ENCODE measurements at regions not wholly inside any gene's neighbourhood (a gene's known extent, or its start where the extent isn't known, plus 50 kb on each side); places are given as distances from the start of the nearest gene placed in this dataset.

DNA sequence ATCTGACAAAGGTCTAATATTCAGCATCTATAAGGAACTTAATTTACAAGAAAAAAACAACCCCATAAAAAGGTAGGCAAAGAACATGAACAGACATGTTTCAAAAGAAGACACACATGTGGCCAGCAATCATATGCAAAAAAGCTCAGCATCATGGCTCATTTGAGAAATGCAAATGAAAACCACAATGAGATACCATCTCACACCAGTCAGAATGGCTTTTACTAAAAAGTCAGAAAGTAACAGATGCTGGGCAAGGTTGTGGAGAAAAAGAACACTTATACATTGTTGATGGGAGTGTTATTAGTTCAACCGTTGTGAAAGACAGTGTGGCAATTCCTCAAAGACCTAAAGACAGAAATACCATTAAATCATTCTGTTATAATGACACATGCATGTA is 289.9 kb upstream of the MMS22L start:
- Mint-ChIP-seq H3K4me3 (no peak overlapping the region), H3K27ac (no peak overlapping the region), H3K9me3 (no peaks in the 10 kb centered on the region), H3K36me3 (ENCODE audit: low read depth) (no peaks in the 10 kb centered on the region), H3K4me1 (no peaks in the 10 kb centered on the region), H3K27me3 (ENCODE audit: insufficient read depth) (no peaks in the 10 kb centered on the region)
- DNase-seq: no peak
- Histone ChIP-seq H3K27ac (ENCODE audit: low read depth, low read length) (no peak overlapping the region), H3K36me3 (ENCODE audit: control insufficient read depth, insufficient read depth, low read length) (no peaks in the 10 kb centered on the region), H3K9me3 (ENCODE audit: control insufficient read depth, low read length) (no peaks in the 10 kb centered on the region), H3K9ac (ENCODE audit: extremely low read depth, low read length, poor library complexity, severe bottlenecking) (no peak overlapping the region), H3K4me1 (ENCODE audit: control insufficient read depth, insufficient read depth, low read length) (no peaks in the 10 kb centered on the region), H3K4me3 (ENCODE audit: low read length) (no peak overlapping the region), H3K27me3 (ENCODE audit: control insufficient read depth, insufficient read depth, low read length, poor library complexity, severe bottlenecking) (no peaks in the 10 kb centered on the region)
- TF ChIP-seq CTCF (conservative IDR thresholded peaks at IDR 0.05): no peak
- no CpG with 5 or more reads among the region's 1 CpG for WGBS, 2 experiments (ENCODE audit: insufficient coverage in 1 of 2, insufficient read length in 1 of 2)

DNA sequence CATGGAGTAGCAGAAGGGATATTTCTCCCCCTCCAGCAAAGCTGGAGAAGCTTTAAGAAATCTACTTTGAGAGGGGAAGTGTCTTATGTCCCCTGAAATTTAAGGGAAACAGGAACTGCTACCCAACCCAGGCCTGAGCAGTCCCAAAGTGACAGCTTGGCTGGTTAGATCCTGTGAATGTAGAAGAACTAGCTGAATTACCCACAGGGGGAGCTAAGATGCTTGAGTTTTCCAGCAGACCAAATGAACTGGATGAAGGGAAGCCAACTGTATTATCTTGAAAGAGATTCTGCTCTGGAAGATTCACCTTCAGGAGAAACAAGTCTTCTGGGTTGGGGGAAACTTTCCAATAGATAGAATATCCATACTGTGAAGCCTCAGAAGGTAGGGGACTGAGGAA is 303.3 kb upstream of the MMS22L start:
- Histone ChIP-seq H3K4me1 (ENCODE audit: control insufficient read depth, insufficient read depth, low read length) (no peaks in the 10 kb centered on the region), H3K27me3 (ENCODE audit: control insufficient read depth, insufficient read depth, low read length, poor library complexity, severe bottlenecking) (peaks cover 5% of the 10 kb centered on the region), H3K36me3 (ENCODE audit: control insufficient read depth, insufficient read depth, low read length) (no peaks in the 10 kb centered on the region), H3K9me3 (ENCODE audit: control insufficient read depth, low read length) (peaks cover 3% of the 10 kb centered on the region), H3K27ac (ENCODE audit: low read depth, low read length) (no peak overlapping the region), H3K9ac (ENCODE audit: extremely low read depth, low read length, poor library complexity, severe bottlenecking) (no peak overlapping the region), H3K4me3 (ENCODE audit: low read length) (no peak overlapping the region)
- Mint-ChIP-seq H3K4me3 (no peak overlapping the region), H3K9me3 (peaks cover 3% of the 10 kb centered on the region), H3K36me3 (ENCODE audit: low read depth) (no peaks in the 10 kb centered on the region), H3K4me1 (no peaks in the 10 kb centered on the region), H3K27me3 (ENCODE audit: insufficient read depth) (peaks cover 53% of the 10 kb centered on the region), H3K27ac (no peak overlapping the region)
- TF ChIP-seq CTCF (conservative IDR thresholded peaks at IDR 0.05): peak; percentile 72
- peak; percentile 58 for DNase-seq

DNA sequence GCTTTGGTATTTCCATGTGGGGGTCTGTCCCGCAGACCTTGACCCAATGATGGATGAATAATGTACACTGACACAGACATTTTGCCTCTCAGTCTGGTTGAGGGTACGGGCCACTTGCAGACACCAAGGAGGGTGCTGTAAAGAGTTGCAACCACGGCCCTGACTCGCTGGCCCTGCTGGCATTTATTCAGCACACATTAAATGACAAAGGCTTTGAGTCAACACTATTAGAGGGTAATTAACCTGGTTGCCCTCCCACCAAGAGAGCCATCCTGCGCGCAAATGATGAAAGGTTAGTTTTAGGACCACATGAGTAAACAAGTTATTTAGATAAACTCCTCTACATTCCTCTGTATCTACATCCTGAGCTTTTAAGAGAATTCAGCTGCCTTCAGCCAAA is 308.9 kb upstream of the MMS22L start:
- H3K4me1 ChIP-seq (ENCODE audit: control insufficient read depth, insufficient read depth, low read length): no peaks in the 10 kb centered on the region
- H3K9me3 Mint-ChIP-seq: peaks cover 15% of the 10 kb centered on the region
- H3K27ac Mint-ChIP-seq: no peak overlapping the region
- peaks cover 14% of the 10 kb centered on the region for H3K27me3 ChIP-seq (ENCODE audit: control insufficient read depth, insufficient read depth, low read length, poor library complexity, severe bottlenecking)
- H3K4me3 Mint-ChIP-seq: no peak overlapping the region
- H3K36me3 ChIP-seq (ENCODE audit: control insufficient read depth, insufficient read depth, low read length): no peaks in the 10 kb centered on the region
- H3K36me3 Mint-ChIP-seq (ENCODE audit: low read depth): peaks cover 2% of the 10 kb centered on the region
- 23 to 44% methylated on average over 4 to 6 of the region's 6 CpGs for WGBS, 2 experiments (ENCODE audit: insufficient coverage in 1 of 2, insufficient read length in 1 of 2)
- peaks cover 11% of the 10 kb centered on the region for H3K9me3 ChIP-seq (ENCODE audit: control insufficient read depth, low read length)
- H3K27me3 Mint-ChIP-seq (ENCODE audit: insufficient read depth): peaks cover 82% of the 10 kb centered on the region
- H3K27ac ChIP-seq (ENCODE audit: low read depth, low read length): no peak overlapping the region
- H3K9ac ChIP-seq (ENCODE audit: extremely low read depth, low read length, poor library complexity, severe bottlenecking): no peak overlapping the region
- TF ChIP-seq CTCF (conservative IDR thresholded peaks at IDR 0.05): no peak
- H3K4me3 ChIP-seq (ENCODE audit: low read length): peak overlapping the region; percentile 41
- DNase-seq: peak; percentile 86
- H3K4me1 Mint-ChIP-seq: no peaks in the 10 kb centered on the region
